DND-41 (cell line): ENCODE measurements at regions not wholly inside any gene's neighbourhood (a gene's known extent, or its start where the extent isn't known, plus 50 kb on each side); places are given as distances from the start of the nearest gene placed in this dataset.

Experiments used
- ATAC-seq: fragments of 200-7000 bp; cut with Tn5 transposase; 3 replicates; pipeline ENCODE4 v1.9.1; 2021; ENCODE audit warnings: low read depth; ENCODE audit not compliant: insufficient read depth
- DNase-seq: peaks from one replicate; pipeline ENCODE4 v3.0.0-alpha.2; 2020
- H2AFZ ChIP-seq: 2 replicates; pipeline ENCODE4 v1.6.0; 2012; ENCODE audit warnings: low read depth, low read length
- H3K27ac ChIP-seq: 2 replicates; pipeline ENCODE4 v1.5.1; 2012; ENCODE audit warnings: low read length, inconsistent platforms
- H3K27me3 ChIP-seq: fragments of 200-600 bp; sonication (generic); 2 replicates; pipeline ENCODE4 v1.6.0; 2012; ENCODE audit warnings: low read length, mild to moderate bottlenecking, inconsistent platforms; ENCODE audit not compliant: insufficient read depth, poor library complexity
- H3K36me3 ChIP-seq: 2 replicates; pipeline ENCODE4 v1.5.1; 2012; ENCODE audit warnings: low read length, inconsistent platforms; ENCODE audit not compliant: insufficient read depth
- H3K4me1 ChIP-seq: 2 replicates; pipeline ENCODE4 v1.5.1; 2012; ENCODE audit warnings: mild to moderate bottlenecking, low read length; ENCODE audit not compliant: insufficient read depth
- H3K4me2 ChIP-seq: 2 replicates; pipeline ENCODE4 v1.6.0; 2012; ENCODE audit warnings: mild to moderate bottlenecking, moderate library complexity, low read length, inconsistent platforms; ENCODE audit not compliant: insufficient read depth
- H3K4me3 ChIP-seq, 2 experiments: fragments of 200-600 bp in 1 of 2; shearing (Covaris generic) in 1 of 2; 2 replicates each; pipeline ENCODE4 v1.5.1; 2012 to 2016; ENCODE audit warnings: inconsistent platforms in 2 of 2, low read length in 2 of 2, mild to moderate bottlenecking in 2 of 2, low read depth in 1 of 2, moderate library complexity in 1 of 2
- H3K79me2 ChIP-seq: 2 replicates; pipeline ENCODE4 v1.6.0; 2012; ENCODE audit warnings: low read length, inconsistent platforms; ENCODE audit not compliant: insufficient read depth
- H3K9ac ChIP-seq: 2 replicates; pipeline ENCODE4 v1.6.0; 2012; ENCODE audit warnings: low read depth, mild to moderate bottlenecking, inconsistent platforms, low read length, moderate library complexity
- H3K9me3 ChIP-seq: 2 replicates; pipeline ENCODE4 v1.5.1; 2012; ENCODE audit warnings: low read length, moderate library complexity, mild to moderate bottlenecking, inconsistent platforms; ENCODE audit not compliant: insufficient read depth, severe bottlenecking
- H4K20me1 ChIP-seq: 2 replicates; pipeline ENCODE4 v1.6.0; 2012; ENCODE audit warnings: low read length; ENCODE audit not compliant: insufficient read depth
- CTCF ChIP-seq: IDR thresholded peaks from 2 replicates; pipeline ENCODE4 v1.5.1; 2012; ENCODE audit warnings: borderline replicate concordance, low read length, moderate library complexity, mild to moderate bottlenecking; ENCODE audit not compliant: poor library complexity, severe bottlenecking; ENCODE audit errors: extremely low read depth
- EZH2 ChIP-seq: IDR thresholded peaks from 3 replicates; pipeline ENCODE4 v1.6.1; 2012; ENCODE audit warnings: borderline replicate concordance, low read depth, mild to moderate bottlenecking, moderate library complexity, low read length, inconsistent platforms; ENCODE audit not compliant: severe bottlenecking

GRCh38 chr15:62854420-62855084 lies 188.0 kb upstream of the TPM1 start:
- Histone ChIP-seq H3K36me3 (no peaks in the 10 kb centered on the region), H3K79me2 (no peaks in the 10 kb centered on the region), H3K27me3 (no peaks in the 10 kb centered on the region), H3K4me3 (no peak overlapping the region), H3K4me1 (no peaks in the 10 kb centered on the region), H3K9ac (no peak overlapping the region), H3K4me2 (no peak overlapping the region), H3K9me3 (no peaks in the 10 kb centered on the region), H3K27ac (no peak overlapping the region), H2AFZ (no peak overlapping the region), H4K20me1 (no peaks in the 10 kb centered on the region)
- ATAC-seq (no peak), DNase-seq (no peak)
- no peak for TF ChIP-seq EZH2

GRCh38 chr15:62855085-62855476 lies 187.5 kb upstream of the TPM1 start:
- Histone ChIP-seq H2AFZ (no peak overlapping the region), H3K9ac (no peak overlapping the region)

GRCh38 chr15:62856466-62857246 lies 185.9 kb upstream of the TPM1 start:
- H3K79me2 ChIP-seq = no peaks in the 10 kb centered on the region
- no peaks in the 10 kb centered on the region for H3K27me3 ChIP-seq
- H3K9ac ChIP-seq = no peak overlapping the region
- no peak for DNase-seq
- H2AFZ ChIP-seq = no peak overlapping the region
- TF ChIP-seq EZH2 (no peak), CTCF (no peak)
- ATAC-seq = no peak
- H3K36me3 ChIP-seq = no peaks in the 10 kb centered on the region
- no peaks in the 10 kb centered on the region for H3K4me1 ChIP-seq
- H3K27ac ChIP-seq = no peak overlapping the region
- no peaks in the 10 kb centered on the region for H3K9me3 ChIP-seq
- H4K20me1 ChIP-seq = no peaks in the 10 kb centered on the region
- H3K4me3 ChIP-seq = no peak overlapping the region
- H3K4me2 ChIP-seq = no peak overlapping the region

More at GRCh38 chr15:62855085-62855476, 187.5 kb upstream of the TPM1 start:
- Histone ChIP-seq H3K27me3 (no peaks in the 10 kb centered on the region), H3K27ac (no peak overlapping the region), H3K36me3 (no peaks in the 10 kb centered on the region), H3K9me3 (no peaks in the 10 kb centered on the region), H3K79me2 (no peaks in the 10 kb centered on the region), H3K4me3 (no peak overlapping the region), H3K4me2 (no peak overlapping the region), H3K4me1 (no peaks in the 10 kb centered on the region), H4K20me1 (no peaks in the 10 kb centered on the region)
- no peak for ATAC-seq
- DNase-seq = no peak
- no peak for TF ChIP-seq CTCF

- no peak for ATAC-seq
- TF ChIP-seq CTCF = no peak
- no peak for TF ChIP-seq EZH2
- no peak overlapping the region for H3K9ac ChIP-seq
- no peaks in the 10 kb centered on the region for H3K4me1 ChIP-seq
- H3K27me3 ChIP-seq = no peaks in the 10 kb centered on the region
- no peaks in the 10 kb centered on the region for H4K20me1 ChIP-seq
- no peaks in the 10 kb centered on the region for H3K79me2 ChIP-seq
- H3K27ac ChIP-seq = no peak overlapping the region
- no peaks in the 10 kb centered on the region for H3K9me3 ChIP-seq
- H3K4me3 ChIP-seq = no peak overlapping the region
- H3K36me3 ChIP-seq = no peaks in the 10 kb centered on the region
- DNase-seq = no peak
- H2AFZ ChIP-seq = no peak overlapping the region
- H3K4me2 ChIP-seq = no peak overlapping the region
These were observed 185.1 kb upstream of the TPM1 start for GRCh38 chr15:62857411-62857853.
